ENCODE measurements at regions not wholly inside any gene's neighbourhood (a gene's known extent, or its start where the extent isn't known, plus 50 kb on each side); places are given as distances from the start of the nearest gene placed in this dataset.

- Histone ChIP-seq H3K9me1 (ENCODE audit: control insufficient read depth, extremely low read depth, insufficient read depth, low read length) (no peaks in the 10 kb centered on the region), H3K4me3 (ENCODE audit: control insufficient read depth in 2 of 3, extremely low read depth in 1 of 3, insufficient read depth in 2 of 3, low read depth in 1 of 3, low read length in 3 of 3) (no peak overlapping the region), H3K27me3 (ENCODE audit: control insufficient read depth, extremely low read depth, insufficient read depth, low read length) (no peaks in the 10 kb centered on the region), H3K4me2 (ENCODE audit: control insufficient read depth, extremely low read depth, insufficient read depth, low read depth, low read length) (no peak overlapping the region), H4K20me1 (ENCODE audit: control insufficient read depth, extremely low read depth, insufficient read depth, low read length) (no peaks in the 10 kb centered on the region), H3K9ac (ENCODE audit: control insufficient read depth, extremely low read depth, insufficient read depth, low read length) (no peak overlapping the region), H2AFZ (ENCODE audit: control insufficient read depth, low read length) (no peak overlapping the region), H3K27ac (ENCODE audit: control insufficient read depth, insufficient read depth, low read length) (no peak overlapping the region), H3K36me3 (ENCODE audit: control insufficient read depth in 2 of 2, extremely low read depth in 1 of 2, insufficient read depth in 2 of 2, low read length in 2 of 2) (no peaks in the 10 kb centered on the region), H3K9me3 (ENCODE audit: control insufficient read depth, low read depth, low read length) (no peaks in the 10 kb centered on the region), H3K4me1 (ENCODE audit: control insufficient read depth, extremely low read depth, insufficient read depth, low read length) (no peaks in the 10 kb centered on the region), H3K79me2 (ENCODE audit: control insufficient read depth, insufficient read depth, low read length) (no peaks in the 10 kb centered on the region)
- dilution Hi-C loops (cut with MboI; ENCODE audit: extremely low pct_ligation_motif_present, low sequenced_read_pairs): no loop called here
- TF ChIP-seq EZH2 (IDR thresholded peaks at IDR 0.05; ENCODE audit: low read length): no peak
- TF ChIP-seq CTCF (optimal IDR thresholded peaks at IDR 0.05 in 1 of 3, IDR thresholded peaks at IDR 0.05 in 1 of 3, conservative IDR thresholded peaks at IDR 0.05 in 1 of 3; ENCODE audit: extremely low read depth in 1 of 3, insufficient read depth in 2 of 3, low read length in 3 of 3): no peak
- DNase-seq (ENCODE audit: low read depth, low spot score) (no peak), FAIRE-seq (no peak)
Measured at GRCh38 chr5:158462349-158463114, 603.6 kb upstream of the CLINT1 start.

- dilution Hi-C loops (cut with MboI; ENCODE audit: extremely low pct_ligation_motif_present, low sequenced_read_pairs): no loop called here
- Histone ChIP-seq H3K9ac (ENCODE audit: control insufficient read depth, extremely low read depth, insufficient read depth, low read length) (no peak overlapping the region), H2AFZ (ENCODE audit: control insufficient read depth, low read length) (no peak overlapping the region), H3K4me1 (ENCODE audit: control insufficient read depth, extremely low read depth, insufficient read depth, low read length) (no peaks in the 10 kb centered on the region), H3K36me3 (ENCODE audit: control insufficient read depth in 2 of 2, extremely low read depth in 1 of 2, insufficient read depth in 2 of 2, low read length in 2 of 2) (no peaks in the 10 kb centered on the region), H3K4me2 (ENCODE audit: control insufficient read depth, extremely low read depth, insufficient read depth, low read depth, low read length) (no peak overlapping the region), H3K27me3 (ENCODE audit: control insufficient read depth, extremely low read depth, insufficient read depth, low read length) (no peaks in the 10 kb centered on the region), H3K4me3 (ENCODE audit: control insufficient read depth in 2 of 3, extremely low read depth in 1 of 3, insufficient read depth in 2 of 3, low read depth in 1 of 3, low read length in 3 of 3) (no peak overlapping the region), H4K20me1 (ENCODE audit: control insufficient read depth, extremely low read depth, insufficient read depth, low read length) (no peaks in the 10 kb centered on the region), H3K9me1 (ENCODE audit: control insufficient read depth, extremely low read depth, insufficient read depth, low read length) (no peaks in the 10 kb centered on the region), H3K27ac (ENCODE audit: control insufficient read depth, insufficient read depth, low read length) (no peak overlapping the region), H3K79me2 (ENCODE audit: control insufficient read depth, insufficient read depth, low read length) (no peaks in the 10 kb centered on the region), H3K9me3 (ENCODE audit: control insufficient read depth, low read depth, low read length) (no peaks in the 10 kb centered on the region)
- TF ChIP-seq CTCF (optimal IDR thresholded peaks at IDR 0.05 in 1 of 3, IDR thresholded peaks at IDR 0.05 in 1 of 3, conservative IDR thresholded peaks at IDR 0.05 in 1 of 3; ENCODE audit: extremely low read depth in 1 of 3, insufficient read depth in 2 of 3, low read length in 3 of 3): no peak
- TF ChIP-seq EZH2 (IDR thresholded peaks at IDR 0.05; ENCODE audit: low read length): no peak
- DNase-seq (ENCODE audit: low read depth, low spot score): no peak
- FAIRE-seq: no peak
Measured at GRCh38 chr5:158461240-158461854, 602.4 kb upstream of the CLINT1 start.

Data from keratinocyte (primary cell).